ENCODE measurements at regions not wholly inside any gene's neighbourhood (a gene's known extent, or its start where the extent isn't known, plus 50 kb on each side); places are given as distances from the start of the nearest gene placed in this dataset.

GRCh38 chr5:99076723-99077640 is 148.2 kb upstream of the CHD1 start:
- intact Hi-C loops (cut with DNase I) = no loop called here
- TF ChIP-seq CTCF (IDR thresholded peaks at IDR 0.05) (no peak), POLR2A (IDR thresholded peaks at IDR 0.05) (no peak)
- WGBS (ENCODE audit: insufficient coverage, low coverage, low lambda C conversion rate, missing lambda C conversion rate) = 73% methylated on average over 4 of the region's 4 CpGs

GRCh38 chr5:99072846-99073245 is 144.0 kb upstream of the CHD1 start:
- Histone ChIP-seq H3K27me3 (no peaks in the 10 kb centered on the region), H3K9me3 (no peaks in the 10 kb centered on the region), H3K27ac (no peak overlapping the region), H3K4me1 (no peaks in the 10 kb centered on the region), H3K4me3 (no peak overlapping the region), H3K36me3 (no peaks in the 10 kb centered on the region)
- no peak for TF ChIP-seq CTCF (IDR thresholded peaks at IDR 0.05)
- no peak for TF ChIP-seq POLR2A (IDR thresholded peaks at IDR 0.05)
- whole genome bisulfite sequencing (ENCODE audit: insufficient coverage, low coverage, low lambda C conversion rate, missing lambda C conversion rate) = 75% methylated on average over 1 of the region's 1 CpG
- intact Hi-C loops (cut with DNase I) = no loop called here
- ATAC-seq = no peak
- no peak for DNase-seq

More at GRCh38 chr5:99076723-99077640, 148.2 kb upstream of the CHD1 start:
- H3K9me3 ChIP-seq = no peaks in the 10 kb centered on the region
- H3K36me3 ChIP-seq = no peaks in the 10 kb centered on the region
- no peak overlapping the region for H3K27ac ChIP-seq
- no peaks in the 10 kb centered on the region for H3K4me1 ChIP-seq
- no peak for ATAC-seq
- DNase-seq = no peak
- H3K4me3 ChIP-seq = no peak overlapping the region
- H3K27me3 ChIP-seq = no peaks in the 10 kb centered on the region

- DNase-seq = no peak
- no peaks in the 10 kb centered on the region for H3K36me3 ChIP-seq
- intact Hi-C loops (cut with DNase I) = no loop called here
- H3K4me3 ChIP-seq = no peak overlapping the region
- no peaks in the 10 kb centered on the region for H3K4me1 ChIP-seq
- H3K9me3 ChIP-seq = no peaks in the 10 kb centered on the region
- ATAC-seq = no peak
- WGBS (ENCODE audit: insufficient coverage, low coverage, low lambda C conversion rate, missing lambda C conversion rate) = 57% methylated on average over 1 of the region's 2 CpGs
- TF ChIP-seq CTCF (IDR thresholded peaks at IDR 0.05) (no peak), POLR2A (IDR thresholded peaks at IDR 0.05) (no peak)
- H3K27me3 ChIP-seq = no peaks in the 10 kb centered on the region
- no peak overlapping the region for H3K27ac ChIP-seq
Measured at GRCh38 chr5:99070822-99071221, 142.0 kb upstream of the CHD1 start.

GRCh38 chr5:99070362-99070761 is 141.6 kb upstream of the CHD1 start:
- no peaks in the 10 kb centered on the region for H3K9me3 ChIP-seq
- TF ChIP-seq POLR2A (IDR thresholded peaks at IDR 0.05) (no peak), CTCF (IDR thresholded peaks at IDR 0.05) (no peak)
- H3K4me3 ChIP-seq = no peak overlapping the region
- intact Hi-C loops (cut with DNase I) = no loop called here
- DNase-seq (no peak), ATAC-seq (no peak)
- no peaks in the 10 kb centered on the region for H3K4me1 ChIP-seq
- H3K36me3 ChIP-seq = no peaks in the 10 kb centered on the region
- WGBS (ENCODE audit: insufficient coverage, low coverage, low lambda C conversion rate, missing lambda C conversion rate) = 52% methylated on average over 4 of the region's 4 CpGs
- H3K27ac ChIP-seq = no peak overlapping the region
- no peaks in the 10 kb centered on the region for H3K27me3 ChIP-seq
